MM.1S (cell line): ENCODE measurements at regions not wholly inside any gene's neighbourhood (a gene's known extent, or its start where the extent isn't known, plus 50 kb on each side); places are given as distances from the start of the nearest gene placed in this dataset.

Experiments
- CTCF ChIP-seq: fragments of 300-600 bp; sonication (generic); IDR thresholded peaks from 2 replicates; pipeline ENCODE4 v1.5.1; 2016; ENCODE audit warnings: antibody characterized with exemption, low read length, mixed read lengths
- EZH2 ChIP-seq: fragments of 300-600 bp; sonication (generic); optimal IDR thresholded peaks from 2 replicates; pipeline ENCODE3; 2017; ENCODE audit warnings: low read depth, mild to moderate bottlenecking, antibody characterized with exemption, low read length, mixed read lengths
- EZH2phosphoT487 ChIP-seq: fragments of 300-600 bp; sonication (generic); IDR thresholded peaks from 2 replicates; pipeline ENCODE4 v1.6.1; 2018; ENCODE audit warnings: antibody characterized with exemption, low read length

GRCh38 chr3:193844472-193844871, 251.5 kb downstream of the OPA1 start:
- TF ChIP-seq CTCF (no peak), EZH2phosphoT487 (no peak), EZH2 (no peak)
